CD14-positive monocyte (primary cell): ENCODE measurements at regions not wholly inside any gene's neighbourhood (a gene's known extent, or its start where the extent isn't known, plus 50 kb on each side); places are given as distances from the start of the nearest gene placed in this dataset.

Source experiments
- DNase-seq, 3 donors: peaks; one replicate each; pipeline ENCODE4 v3.0.0-alpha.2; 2011 to 2022
- H2AFZ ChIP-seq: 2 replicates; pipeline ENCODE4 v1.6.0; 2012; ENCODE audit warnings: mild to moderate bottlenecking, low read depth, low read length, inconsistent platforms; ENCODE audit not compliant: insufficient read depth, poor library complexity, severe bottlenecking
- H3K27ac ChIP-seq, 2 donors: 1 replicate in 1 of 2; 2 replicates in 1 of 2; pipeline ENCODE4 v1.5.1; 2012 to 2013; ENCODE audit warnings: low read length in 2 of 2, control low read depth in 1 of 2, inconsistent platforms in 1 of 2, low read depth in 1 of 2, mild to moderate bottlenecking in 1 of 2
- H3K27me3 ChIP-seq, 2 donors: one replicate each; pipeline versions ENCODE4 v1.6.0 to v1.6.1; 2011 to 2013; ENCODE audit warnings: low read length in 2 of 2; ENCODE audit not compliant: control insufficient read depth in 2 of 2, insufficient read depth in 2 of 2
- H3K36me3 ChIP-seq, 2 donors: replicated peaks in 1 of 2; 1 replicate in 1 of 2; 2 replicates in 1 of 2; pipeline versions ENCODE4 v1.5.1 to v1.6.1; 2012 to 2013; ENCODE audit warnings: low read length in 2 of 2, control low read depth in 1 of 2, inconsistent platforms in 1 of 2, mild to moderate bottlenecking in 1 of 2; ENCODE audit not compliant: insufficient read depth in 2 of 2, control insufficient read depth in 1 of 2
- H3K4me1 ChIP-seq, 2 donors: 1 replicate in 1 of 2; 2 replicates in 1 of 2; pipeline versions ENCODE4 v1.5.1 to v1.6.1; 2012 to 2013; ENCODE audit warnings: low read length in 2 of 2, control low read depth in 1 of 2, inconsistent platforms in 1 of 2, mild to moderate bottlenecking in 1 of 2, moderate library complexity in 1 of 2; ENCODE audit not compliant: insufficient read depth in 2 of 2, control insufficient read depth in 1 of 2
- H3K4me2 ChIP-seq: replicated peaks from 2 replicates; pipeline ENCODE3; 2012; ENCODE audit warnings: low read length, moderate library complexity, mild to moderate bottlenecking; ENCODE audit not compliant: poor library complexity, severe bottlenecking; ENCODE audit errors: extremely low read depth
- H3K4me3 ChIP-seq, 3 experiments: fragments of 200-600 bp in 1 of 3; sonication (generic) in 1 of 3; replicated peaks in 1 of 3; 1 replicate in 2 of 3; 2 replicates in 1 of 3; pipeline ENCODE4 v1.5.1; 2011 to 2013; ENCODE audit warnings: low read length in 3 of 3, mild to moderate bottlenecking in 3 of 3, control low read depth in 2 of 3, low read depth in 2 of 3, inconsistent platforms in 1 of 3, moderate library complexity in 1 of 3
- H3K79me2 ChIP-seq: 2 replicates; pipeline ENCODE4 v1.6.0; 2012; ENCODE audit warnings: mild to moderate bottlenecking, control low read depth, inconsistent platforms, low read length, moderate library complexity; ENCODE audit not compliant: insufficient read depth
- H3K9ac ChIP-seq: 2 replicates; pipeline ENCODE4 v1.6.0; 2017; ENCODE audit warnings: low read length, mild to moderate bottlenecking; ENCODE audit not compliant: insufficient read depth, poor library complexity, severe bottlenecking
- H3K9me3 ChIP-seq, 2 donors: replicated peaks in 1 of 2; 1 replicate in 1 of 2; 2 replicates in 1 of 2; pipeline versions ENCODE4 v1.5.1 to v1.6.1; 2012 to 2013; ENCODE audit warnings: low read length in 2 of 2, control low read depth in 1 of 2; ENCODE audit not compliant: control insufficient read depth in 1 of 2, insufficient read depth in 1 of 2
- H4K20me1 ChIP-seq: 2 replicates; pipeline ENCODE4 v1.6.0; 2012; ENCODE audit warnings: mild to moderate bottlenecking, low read length, control low read depth, moderate library complexity; ENCODE audit not compliant: insufficient read depth
- H3K27ac Mint-ChIP-seq, 7 donors: one replicate each; pipeline ENCODE4 v1.8.0; 2020; ENCODE audit warnings: mild to moderate bottlenecking in 7 of 7, mixed read lengths in 7 of 7, moderate library complexity in 6 of 7, inconsistent platforms in 2 of 7
- H3K27me3 Mint-ChIP-seq, 3 donors: one replicate each; pipeline ENCODE4 v1.8.0; 2021 to 2022; ENCODE audit warnings: low read depth in 3 of 3, mild to moderate bottlenecking in 3 of 3, mixed read lengths in 3 of 3, moderate library complexity in 3 of 3, inconsistent platforms in 1 of 3
- H3K36me3 Mint-ChIP-seq, 2 donors: one replicate each; pipeline ENCODE4 v1.8.0; 2020; ENCODE audit warnings: mixed read lengths in 2 of 2, inconsistent platforms in 1 of 2, mild to moderate bottlenecking in 1 of 2
- H3K4me1 Mint-ChIP-seq: one replicate; pipeline ENCODE4 v1.8.0; 2020; ENCODE audit warnings: mild to moderate bottlenecking, mixed read lengths
- H3K4me3 Mint-ChIP-seq, 2 donors: one replicate each; pipeline ENCODE4 v1.8.0; 2020; ENCODE audit warnings: mild to moderate bottlenecking in 2 of 2, mixed read lengths in 2 of 2, moderate library complexity in 1 of 2
- H3K9me3 Mint-ChIP-seq, 7 donors: one replicate each; pipeline ENCODE4 v1.8.0; 2020 to 2022; ENCODE audit warnings: mixed read lengths in 7 of 7, mild to moderate bottlenecking in 6 of 7, moderate library complexity in 6 of 7, inconsistent platforms in 2 of 7
- CTCF ChIP-seq: fragments of 200-600 bp; IDR thresholded peaks from one replicate; pipeline ENCODE4 v1.8.0; 2022; ENCODE audit warnings: antibody characterized with exemption, mild to moderate bottlenecking
- WGBS: methylation state at CpG from one replicate; pipeline ENCODE4 v1.1.5; 2013; ENCODE audit warnings: missing lambda C conversion rate; ENCODE audit not compliant: insufficient coverage; 5-methylcytosine and 5-hydroxymethylcytosine counted together
- intact Hi-C, 2 donors: fragments of 100-400 bp; cut with micrococcal nuclease; formaldehyde crosslinking; loops; one replicate each; pipeline versions ENCODE4 v1.15.0 to v1.15.1; 2023

- Mint-ChIP-seq H3K9me3 (peaks cover 0 to 4% (median 1%) of the 10 kb centered on the region in 7 donors), H3K27me3 (no peaks in the 10 kb centered on the region), H3K36me3 (no peaks in the 10 kb centered on the region), H3K27ac (no peak overlapping the region), H3K4me3 (no peak overlapping the region), H3K4me1 (no peaks in the 10 kb centered on the region)
- Histone ChIP-seq H3K9me3 (no peaks in the 10 kb centered on the region), H3K9ac (no peak overlapping the region), H3K4me1 (no peaks in the 10 kb centered on the region), H4K20me1 (no peaks in the 10 kb centered on the region), H3K27ac (no peak overlapping the region), H3K36me3 (no peaks in the 10 kb centered on the region), H3K4me3 (no peak overlapping the region), H2AFZ (no peak overlapping the region), H3K27me3 (no peaks in the 10 kb centered on the region), H3K4me2 (no peak overlapping the region), H3K79me2 (no peaks in the 10 kb centered on the region)
- TF ChIP-seq CTCF = no peak
- no peak for DNase-seq
- WGBS = 89% methylated on average over 1 of the region's 3 CpGs
- intact Hi-C loops = no loop called here
Observed at GRCh38 chr9:18195223-18195622, 278.7 kb upstream of the ADAMTSL1 start.

DNA sequence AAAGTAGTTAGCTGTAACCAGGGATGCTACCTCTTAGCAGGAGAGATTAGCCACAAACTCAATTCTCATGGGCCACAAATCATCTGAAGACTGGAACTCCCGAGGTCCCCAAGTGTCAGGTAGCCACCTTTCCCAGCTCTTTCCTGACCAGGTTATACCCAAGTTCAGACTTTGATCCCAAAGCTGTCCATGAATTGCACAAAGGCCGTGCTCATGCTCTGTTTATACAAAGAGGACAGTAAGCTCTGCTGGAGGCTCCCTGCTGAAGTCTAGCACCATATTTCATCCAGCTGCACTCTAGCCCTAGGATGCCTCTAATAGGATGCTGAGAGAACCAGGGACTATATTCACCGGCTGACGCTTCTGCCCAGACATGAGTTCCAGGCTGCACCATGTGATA is 271.0 kb upstream of the ADAMTSL1 start:
- H3K9me3 ChIP-seq = no peaks in the 10 kb centered on the region
- H3K9ac ChIP-seq = no peak overlapping the region
- H3K27ac ChIP-seq = no peak overlapping the region
- intact Hi-C loops = no loop called here
- Mint-ChIP-seq H3K4me1 (no peaks in the 10 kb centered on the region), H3K27ac (no peak overlapping the region), H3K27me3 (no peaks in the 10 kb centered on the region), H3K4me3 (no peak overlapping the region), H3K36me3 (no peaks in the 10 kb centered on the region), H3K9me3 (no peaks in the 10 kb centered on the region)
- no peaks in the 10 kb centered on the region for H3K27me3 ChIP-seq
- TF ChIP-seq CTCF = no peak
- WGBS = 90% methylated on average over 2 of the region's 4 CpGs
- no peaks in the 10 kb centered on the region for H4K20me1 ChIP-seq
- H2AFZ ChIP-seq = no peak overlapping the region
- H3K4me2 ChIP-seq = no peak overlapping the region
- no peaks in the 10 kb centered on the region for H3K4me1 ChIP-seq
- H3K4me3 ChIP-seq = no peak overlapping the region
- no peaks in the 10 kb centered on the region for H3K36me3 ChIP-seq
- no peak for DNase-seq
- H3K79me2 ChIP-seq = no peaks in the 10 kb centered on the region
